Activated CD4-positive, alpha-beta T cell treated with anti-CD3 and anti-CD28 coated beads for 36 hours (primary cell): ENCODE measurements at regions not wholly inside any gene's neighbourhood (a gene's known extent, or its start where the extent isn't known, plus 50 kb on each side); places are given as distances from the start of the nearest gene placed in this dataset.
"Not testable (repeated sequence)": the region's sequence is repeated elsewhere in the genome, so short reads cannot be mapped to it uniquely, and the experiment has no call there.

Experiments
- ATAC-seq: fragments of 200-7000 bp; cut with Tn5 transposase; one replicate; pipeline ENCODE4 v1.10.0; 2021; ENCODE audit warnings: mild to moderate bottlenecking, moderate library complexity
- CTCF ChIA-PET: fragments of 350-600 bp; sonication (Branson Sonifier 250); formaldehyde crosslinking; loops from one replicate; lab custom pipeline; 2021; ENCODE audit warnings: antibody characterized with exemption; lab: Charles Lee
- POLR2A ChIA-PET: fragments of 350-600 bp; sonication (Branson Sonifier 250); formaldehyde crosslinking; loops from one replicate; lab custom pipeline; 2021; ENCODE audit warnings: antibody characterized with exemption, inconsistent platforms; lab: Charles Lee
- DNase-seq: peaks from one replicate; pipeline ENCODE4 v3.0.0-alpha.2; 2020
- H3K27ac Mint-ChIP-seq: one replicate; pipeline ENCODE4 v1.8.0; 2021; ENCODE audit warnings: mixed read lengths
- H3K27me3 Mint-ChIP-seq: one replicate; pipeline ENCODE4 v1.8.0; 2021; ENCODE audit warnings: mixed read lengths
- H3K36me3 Mint-ChIP-seq: one replicate; pipeline ENCODE4 v1.8.0; 2021; ENCODE audit warnings: low read depth, mixed read lengths
- H3K4me1 Mint-ChIP-seq: one replicate; pipeline ENCODE4 v1.8.0; 2021; ENCODE audit warnings: mixed read lengths
- H3K4me3 Mint-ChIP-seq: one replicate; pipeline ENCODE4 v1.8.0; 2021; ENCODE audit warnings: mild to moderate bottlenecking, moderate library complexity, mixed read lengths
- H3K9me3 Mint-ChIP-seq: one replicate; pipeline ENCODE4 v1.8.0; 2021; ENCODE audit warnings: low read depth, mixed read lengths
- intact Hi-C, 2 experiments: fragments of 100-400 bp; cut with DNase I in 1 of 2; cut with micrococcal nuclease in 1 of 2; formaldehyde crosslinking; loops; one replicate each; pipeline versions ENCODE4 v1.14.2 to v1.15.1; 2022 to 2024; cut with DNase I, micrococcal nuclease

DNA sequence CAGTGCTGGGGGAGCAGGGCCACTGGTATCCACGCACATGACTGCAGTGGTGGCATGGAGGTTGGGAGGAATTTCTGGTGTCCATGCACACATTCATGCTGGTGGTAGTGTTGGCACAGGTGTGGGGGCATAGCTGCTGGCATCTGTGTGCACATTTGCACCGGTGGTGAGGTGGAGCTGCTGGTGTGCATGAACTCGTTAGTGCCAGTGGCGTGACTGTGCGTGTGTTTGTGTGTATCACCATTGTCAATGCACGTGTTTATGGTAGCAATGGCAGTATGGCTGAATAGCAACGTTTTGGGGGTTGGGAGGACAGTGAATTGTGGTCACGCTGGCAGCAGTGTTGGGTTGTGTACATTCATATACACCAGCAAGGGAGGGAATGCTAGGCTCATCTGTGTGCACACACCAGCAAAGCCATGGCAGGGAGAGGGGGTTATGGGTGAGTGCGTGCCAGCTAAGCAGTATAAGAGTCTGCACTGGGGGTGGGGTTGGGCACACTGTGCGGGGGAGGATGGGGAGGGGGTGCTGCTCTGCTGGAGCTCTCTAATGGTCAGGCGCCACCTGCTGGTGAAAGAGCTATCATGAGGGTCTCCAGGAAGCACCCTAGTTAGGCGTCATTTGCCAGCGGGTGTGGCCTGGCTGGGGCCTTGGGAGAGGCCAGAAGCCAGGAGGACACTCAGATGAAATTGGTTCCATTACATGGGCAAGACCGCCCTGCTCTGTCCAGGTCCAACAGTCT is 626.1 kb upstream of the ID4 start:
- Mint-ChIP-seq H3K36me3 (no peaks in the 10 kb centered on the region), H3K27ac (no peak overlapping the region), H3K9me3 (peaks cover 7% of the 10 kb centered on the region), H3K4me3 (no peak overlapping the region), H3K27me3 (no peaks in the 10 kb centered on the region), H3K4me1 (no peaks in the 10 kb centered on the region)
- ChIA-PET CTCF (interaction anchor here (0.7 to 1.4 kb wide), 2 partner anchors 15 to 615 kb away, joined by 3 to 4 read pairs; no protein-coding TSS in a partner anchor), POLR2A (no interaction called here)
- DNase-seq (peak; percentile 48), ATAC-seq (no peak)
- intact Hi-C loops = loop anchor here (5.0 kb wide), 2 partner anchors 219 to 614 kb away; no protein-coding TSS in a partner anchor

DNA sequence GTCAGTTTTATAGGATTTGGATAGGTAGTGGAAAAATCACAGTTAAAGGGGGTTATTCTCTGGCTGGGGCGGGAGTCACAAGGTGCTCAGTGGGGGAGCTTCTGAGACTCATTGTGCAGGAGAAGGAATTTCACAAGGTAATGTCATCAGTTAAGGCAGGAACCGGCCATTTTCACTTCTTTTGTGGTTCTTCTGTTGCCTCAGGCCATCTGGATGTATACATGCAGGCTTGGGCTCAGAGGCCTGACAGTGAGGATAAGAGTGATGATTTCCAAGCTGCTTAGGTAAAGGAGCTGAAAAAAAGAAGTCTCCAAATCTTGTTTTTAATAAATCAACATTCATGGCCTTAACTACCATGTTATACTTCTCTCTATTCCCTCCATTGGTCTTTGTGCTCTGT is 622.9 kb upstream of the ID4 start:
- H3K4me1 Mint-ChIP-seq = no peaks in the 10 kb centered on the region
- ChIA-PET POLR2A (no interaction called here), CTCF (no interaction called here)
- H3K36me3 Mint-ChIP-seq = no peaks in the 10 kb centered on the region
- peaks cover 4% of the 10 kb centered on the region for H3K9me3 Mint-ChIP-seq
- H3K27ac Mint-ChIP-seq = no peak overlapping the region
- no peaks in the 10 kb centered on the region for H3K27me3 Mint-ChIP-seq
- DNase-seq (no peak), ATAC-seq (no peak)
- no peak overlapping the region for H3K4me3 Mint-ChIP-seq
- intact Hi-C loops = loop anchor here (5.0 kb wide), 2 partner anchors 222 to 617 kb away; no protein-coding TSS in a partner anchor

DNA sequence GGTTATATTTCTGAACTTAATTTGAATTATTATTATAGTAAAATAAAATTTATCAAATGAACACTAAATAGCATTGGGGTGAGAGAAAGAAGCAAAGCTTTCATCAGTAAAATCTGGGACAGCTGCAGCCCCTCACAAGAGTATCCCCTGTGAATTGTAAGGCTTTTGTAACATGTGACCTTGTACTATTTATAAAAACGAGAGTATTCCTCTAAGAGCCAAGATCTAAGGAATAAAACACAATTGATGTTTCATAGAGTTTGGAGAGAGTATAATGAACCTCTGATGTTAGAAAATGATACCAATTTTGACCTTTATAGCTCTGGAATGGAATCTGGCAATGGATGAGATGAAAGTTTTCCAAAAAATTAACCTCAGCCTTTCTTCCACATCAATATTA is 617.2 kb upstream of the ID4 start:
- CTCF ChIA-PET = no interaction called here
- intact Hi-C loops = no loop called here
- no peaks in the 10 kb centered on the region for H3K27me3 Mint-ChIP-seq
- no peaks in the 10 kb centered on the region for H3K9me3 Mint-ChIP-seq
- H3K4me3 Mint-ChIP-seq = no peak overlapping the region
- no peak for ATAC-seq
- H3K27ac Mint-ChIP-seq = no peak overlapping the region
- POLR2A ChIA-PET = no interaction called here
- no peaks in the 10 kb centered on the region for H3K36me3 Mint-ChIP-seq
- no peak for DNase-seq
- no peaks in the 10 kb centered on the region for H3K4me1 Mint-ChIP-seq

DNA sequence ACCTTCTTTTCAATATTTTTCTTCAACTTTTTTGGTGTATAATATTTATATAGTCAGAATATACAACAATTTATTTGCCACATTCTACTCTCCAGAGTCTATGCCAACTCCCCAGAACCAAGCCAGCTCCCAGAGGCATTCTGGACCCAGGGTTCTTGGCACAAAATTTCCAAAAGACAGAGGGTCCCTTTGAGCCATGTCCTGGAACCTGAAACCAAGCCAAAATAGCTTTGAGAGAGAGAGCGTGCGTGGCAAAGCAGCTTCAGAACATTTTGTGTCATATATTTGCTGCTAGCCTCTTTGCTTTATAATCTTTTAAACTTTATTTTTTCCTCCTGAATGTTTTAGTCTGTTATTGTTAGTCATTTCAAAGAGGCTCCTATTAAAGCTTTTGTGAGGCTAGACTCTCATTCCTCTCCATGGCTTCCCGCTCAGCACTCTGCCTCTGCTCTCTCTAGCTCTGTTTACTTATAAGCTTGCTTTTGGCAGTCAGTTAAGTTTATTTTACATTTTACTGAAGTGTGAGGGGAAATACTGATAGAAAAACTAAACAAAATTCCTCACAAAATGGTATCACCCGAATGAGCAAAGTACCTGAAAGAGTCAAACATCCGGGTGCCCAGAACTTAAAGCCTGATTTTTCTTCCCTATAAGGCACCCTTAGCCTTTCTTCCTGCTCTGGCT is 605.1 kb upstream of the ID4 start:
- no peak overlapping the region for H3K27ac Mint-ChIP-seq
- ATAC-seq = no peak
- H3K9me3 Mint-ChIP-seq = peaks cover 6% of the 10 kb centered on the region
- H3K27me3 Mint-ChIP-seq = no peaks in the 10 kb centered on the region
- no peaks in the 10 kb centered on the region for H3K36me3 Mint-ChIP-seq
- H3K4me3 Mint-ChIP-seq = no peak overlapping the region
- DNase-seq = no peak
- ChIA-PET POLR2A (no interaction called here), CTCF (no interaction called here)
- intact Hi-C loops = no loop called here
- H3K4me1 Mint-ChIP-seq = no peaks in the 10 kb centered on the region

DNA sequence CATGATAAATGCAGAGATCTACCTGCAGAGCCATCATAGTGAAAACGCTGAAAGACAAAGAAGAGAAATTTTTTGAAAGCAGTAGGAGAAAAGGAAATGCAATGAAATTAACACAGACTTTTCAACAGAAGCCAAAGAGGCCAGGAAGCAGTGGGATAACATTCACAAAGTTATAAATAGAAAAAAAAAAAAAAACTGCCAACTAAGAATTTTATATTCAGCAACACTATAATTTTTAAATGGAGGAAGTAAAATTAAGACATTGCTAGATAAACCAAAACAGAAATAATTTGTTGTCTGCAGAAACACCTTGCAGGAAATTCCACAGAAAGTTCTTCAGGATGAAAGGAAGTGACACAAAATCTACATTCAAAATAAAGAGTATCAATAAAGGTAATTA is 591.5 kb upstream of the ID4 start:
- Mint-ChIP-seq H3K9me3 (peaks cover 28% of the 10 kb centered on the region), H3K27me3 (no peaks in the 10 kb centered on the region)

DNA sequence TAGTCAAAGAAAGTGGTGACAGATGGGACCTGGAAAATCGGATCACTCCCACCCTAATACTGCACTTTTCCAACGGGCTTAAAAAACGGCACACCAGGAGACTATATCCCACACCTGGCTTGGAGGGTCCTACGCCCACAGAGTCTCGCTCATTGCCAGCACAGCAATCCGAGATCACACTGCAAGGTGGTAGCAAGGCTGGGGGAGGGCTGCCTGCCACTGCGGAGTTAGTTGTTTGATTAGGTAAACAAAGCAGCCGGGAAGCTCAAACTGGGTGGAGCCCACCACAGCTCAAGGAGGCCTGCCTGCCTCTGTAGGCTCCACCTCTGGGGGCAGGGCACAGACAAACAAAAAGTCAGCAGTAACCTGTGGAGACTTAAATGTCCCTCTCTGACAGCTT is 590.0 kb upstream of the ID4 start:
- H3K36me3 Mint-ChIP-seq, H3K4me1 Mint-ChIP-seq, intact Hi-C loops, H3K4me3 Mint-ChIP-seq, ATAC-seq, CTCF ChIA-PET, H3K27me3 Mint-ChIP-seq, DNase-seq, H3K27ac Mint-ChIP-seq, POLR2A ChIA-PET: not testable (repeated sequence)
- H3K9me3 Mint-ChIP-seq = peaks cover 24% of the 10 kb centered on the region

More for the DNA sequence above, 591.5 kb upstream of the ID4 start:
- no peaks in the 10 kb centered on the region for H3K36me3 Mint-ChIP-seq
- POLR2A ChIA-PET = no interaction called here
- intact Hi-C loops = no loop called here
- ATAC-seq = no peak
- DNase-seq = no peak
- no peaks in the 10 kb centered on the region for H3K4me1 Mint-ChIP-seq
- CTCF ChIA-PET = no interaction called here
- H3K27ac Mint-ChIP-seq = no peak overlapping the region
- H3K4me3 Mint-ChIP-seq = no peak overlapping the region

DNA sequence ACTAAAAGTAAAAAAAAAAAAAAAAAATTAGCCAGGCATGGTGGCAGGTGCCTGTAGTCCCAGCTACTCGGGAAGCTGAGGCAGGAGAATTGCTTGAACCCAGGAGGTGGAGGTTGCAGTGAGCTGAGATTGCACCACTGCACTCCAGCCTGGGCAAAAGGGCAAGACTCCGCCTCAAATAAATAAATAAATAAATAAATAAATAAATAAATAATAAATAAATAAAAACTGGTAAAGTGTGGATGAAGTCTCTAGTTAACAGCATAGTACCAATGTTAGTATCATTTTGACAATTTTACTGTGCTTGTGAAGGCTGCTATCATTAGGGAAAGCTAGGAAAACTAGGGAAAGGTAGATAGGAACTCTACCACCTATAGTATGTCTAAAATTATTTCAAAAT is 581.0 kb upstream of the ID4 start:
- intact Hi-C loops, H3K4me1 Mint-ChIP-seq, H3K9me3 Mint-ChIP-seq, H3K27ac Mint-ChIP-seq, H3K27me3 Mint-ChIP-seq, H3K36me3 Mint-ChIP-seq, H3K4me3 Mint-ChIP-seq, ATAC-seq, DNase-seq, CTCF ChIA-PET, POLR2A ChIA-PET: not testable (repeated sequence)

DNA sequence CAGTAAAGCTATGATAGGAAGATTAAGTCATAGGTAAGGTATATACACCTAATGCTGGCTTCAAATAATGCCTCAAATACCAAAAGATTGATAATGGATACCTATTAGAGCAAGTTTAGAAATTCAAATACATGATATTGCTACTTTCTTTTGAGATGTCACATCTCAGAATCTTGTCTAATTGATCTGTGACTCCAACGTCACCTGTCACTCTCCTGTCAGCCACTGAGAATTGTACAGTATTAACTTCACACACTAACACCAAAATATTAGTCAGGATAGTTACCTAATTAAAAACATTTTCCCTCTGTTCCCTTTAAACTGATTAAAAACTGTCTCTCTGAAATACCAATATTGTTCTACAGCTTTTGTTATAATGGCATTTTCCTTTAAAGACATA is 575.5 kb upstream of the ID4 start:
- Mint-ChIP-seq H3K4me3 (no peak overlapping the region), H3K27ac (no peak overlapping the region), H3K4me1 (no peaks in the 10 kb centered on the region), H3K9me3 (no peaks in the 10 kb centered on the region), H3K36me3 (no peaks in the 10 kb centered on the region), H3K27me3 (no peaks in the 10 kb centered on the region)
- ChIA-PET CTCF (no interaction called here), POLR2A (no interaction called here)
- intact Hi-C loops = no loop called here
- ATAC-seq (no peak), DNase-seq (no peak)

DNA sequence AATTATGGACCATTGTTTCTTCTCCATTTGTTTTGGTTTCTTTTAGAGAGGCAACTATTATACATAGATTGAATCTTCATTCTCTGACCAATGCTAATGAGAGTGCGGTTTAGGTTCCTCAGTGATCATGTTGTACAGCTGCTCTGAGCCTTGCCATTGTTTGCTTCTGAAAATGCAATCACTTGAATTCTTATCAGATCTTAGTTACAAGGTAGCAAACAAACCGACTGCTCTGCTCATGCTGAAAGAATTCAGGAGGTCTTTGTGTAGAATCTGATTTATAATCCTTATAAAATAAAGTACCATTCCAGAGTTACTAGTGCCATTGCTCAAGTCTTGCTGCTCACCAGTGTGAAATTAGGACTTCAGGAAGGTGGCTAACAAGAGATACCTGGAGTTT is 569.1 kb upstream of the ID4 start:
- Mint-ChIP-seq H3K36me3 (no peaks in the 10 kb centered on the region), H3K27ac (no peak overlapping the region), H3K4me1 (no peaks in the 10 kb centered on the region), H3K9me3 (peaks cover 2% of the 10 kb centered on the region), H3K27me3 (no peaks in the 10 kb centered on the region), H3K4me3 (no peak overlapping the region)
- intact Hi-C loops = no loop called here
- ATAC-seq = no peak
- CTCF ChIA-PET = no interaction called here
- DNase-seq = no peak
- POLR2A ChIA-PET = no interaction called here

DNA sequence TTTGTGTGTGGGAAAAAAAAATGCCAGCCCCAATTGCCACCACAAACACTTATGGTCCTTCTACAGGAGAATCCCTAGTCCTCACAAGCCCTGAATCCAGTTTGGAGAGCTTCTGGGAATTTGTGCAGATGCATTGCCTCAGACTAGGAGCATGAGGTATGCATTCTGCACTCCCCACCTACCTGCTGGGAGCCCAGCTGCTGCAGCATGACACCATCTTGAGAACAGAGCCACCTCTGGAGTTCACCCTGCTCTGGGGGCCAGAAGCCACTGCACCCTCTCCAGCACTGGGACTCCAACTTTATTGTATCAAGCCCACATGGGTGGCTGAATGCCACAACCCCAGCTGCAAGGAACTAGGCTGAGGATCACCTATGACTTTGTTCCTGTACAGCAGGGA is 568.5 kb upstream of the ID4 start:
- ChIA-PET CTCF (no interaction called here), POLR2A (interaction anchor here (0.6 kb wide), 1 partner anchor 22 kb away, joined by 3 read pairs; no protein-coding TSS in a partner anchor)
- no peaks in the 10 kb centered on the region for H3K36me3 Mint-ChIP-seq
- H3K27me3 Mint-ChIP-seq = no peaks in the 10 kb centered on the region
- intact Hi-C loops = no loop called here
- no peaks in the 10 kb centered on the region for H3K4me1 Mint-ChIP-seq
- ATAC-seq = no peak
- H3K9me3 Mint-ChIP-seq = peaks cover 3% of the 10 kb centered on the region
- no peak overlapping the region for H3K4me3 Mint-ChIP-seq
- DNase-seq = no peak
- H3K27ac Mint-ChIP-seq = no peak overlapping the region

DNA sequence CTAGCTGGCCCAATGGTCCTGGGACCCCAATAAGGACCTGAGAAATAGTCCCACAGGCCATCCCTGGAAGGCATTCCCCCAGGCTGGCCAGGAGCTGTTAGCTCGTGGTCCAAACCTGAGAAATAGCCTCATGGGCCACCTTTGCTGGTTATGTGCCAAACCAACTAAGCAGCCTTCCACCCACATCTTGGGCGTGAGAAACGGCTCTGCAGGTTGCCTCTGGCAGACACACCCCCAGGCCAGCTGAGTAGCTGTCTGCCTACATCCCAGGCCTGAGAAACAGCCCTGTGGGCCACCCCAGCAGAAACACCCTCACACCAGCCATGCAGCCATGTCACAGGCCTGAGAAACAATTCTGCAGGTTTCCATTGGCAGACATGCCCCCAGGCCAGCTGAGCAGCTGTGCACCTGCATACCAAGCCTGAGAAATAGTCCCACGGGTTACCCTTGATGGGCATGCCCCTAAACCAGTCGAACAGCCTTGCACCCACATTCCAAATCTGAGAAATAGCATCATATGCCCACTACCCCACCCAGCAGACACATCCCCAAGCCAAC is 567.8 kb upstream of the ID4 start:
- intact Hi-C loops = no loop called here
- Mint-ChIP-seq H3K4me3 (no peak overlapping the region), H3K27me3 (no peaks in the 10 kb centered on the region), H3K9me3 (peaks cover 5% of the 10 kb centered on the region), H3K4me1 (no peaks in the 10 kb centered on the region), H3K36me3 (no peaks in the 10 kb centered on the region), H3K27ac (no peak overlapping the region)
- DNase-seq (no peak), ATAC-seq (no peak)
- ChIA-PET POLR2A (interaction anchor here (0.6 kb wide), 1 partner anchor 21 kb away, joined by 3 read pairs; no protein-coding TSS in a partner anchor), CTCF (interaction anchor here (0.7 kb wide), 1 partner anchor 145 kb away, joined by 5 read pairs; no protein-coding TSS in a partner anchor)

DNA sequence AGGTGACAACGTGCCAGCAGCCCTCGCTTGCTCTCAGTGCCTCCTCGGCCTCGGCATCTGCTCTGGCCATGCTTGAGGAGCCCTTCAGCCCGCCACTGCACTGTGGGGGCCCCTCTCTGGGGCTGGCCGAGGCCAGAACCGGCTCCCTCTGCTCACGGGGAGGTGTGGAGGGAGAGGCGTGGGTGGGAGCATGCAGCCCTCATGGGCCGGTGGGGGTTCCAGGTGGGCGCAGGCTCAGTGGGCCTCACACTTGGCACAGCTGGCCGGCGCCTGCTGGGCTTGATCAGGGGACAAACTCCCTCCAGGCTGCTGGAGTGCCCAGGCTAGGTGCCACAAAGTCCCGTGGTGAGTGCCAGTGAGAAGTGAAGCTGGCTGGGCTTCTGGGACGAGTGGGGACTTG is 566.6 kb upstream of the ID4 start:
- DNase-seq (no peak), ATAC-seq (no peak)
- H3K27ac Mint-ChIP-seq = no peak overlapping the region
- intact Hi-C loops = no loop called here
- no peaks in the 10 kb centered on the region for H3K36me3 Mint-ChIP-seq
- peaks cover 5% of the 10 kb centered on the region for H3K9me3 Mint-ChIP-seq
- ChIA-PET CTCF (no interaction called here), POLR2A (no interaction called here)
- H3K4me3 Mint-ChIP-seq = no peak overlapping the region
- H3K27me3 Mint-ChIP-seq = no peaks in the 10 kb centered on the region
- H3K4me1 Mint-ChIP-seq = no peaks in the 10 kb centered on the region
